ENCODE measurements at regions not wholly inside any gene's neighbourhood (a gene's known extent, or its start where the extent isn't known, plus 50 kb on each side); places are given as distances from the start of the nearest gene placed in this dataset.

- DNase-seq (ENCODE audit: low spot score) (no peak), FAIRE-seq (no peak)
These were observed 639.1 kb downstream of the BRD1 start for GRCh38 chr22:49188591-49188990.

- DNase-seq (ENCODE audit: low spot score) (no peak), FAIRE-seq (no peak)
These were observed 639.6 kb downstream of the BRD1 start for GRCh38 chr22:49188091-49188490.

DNA sequence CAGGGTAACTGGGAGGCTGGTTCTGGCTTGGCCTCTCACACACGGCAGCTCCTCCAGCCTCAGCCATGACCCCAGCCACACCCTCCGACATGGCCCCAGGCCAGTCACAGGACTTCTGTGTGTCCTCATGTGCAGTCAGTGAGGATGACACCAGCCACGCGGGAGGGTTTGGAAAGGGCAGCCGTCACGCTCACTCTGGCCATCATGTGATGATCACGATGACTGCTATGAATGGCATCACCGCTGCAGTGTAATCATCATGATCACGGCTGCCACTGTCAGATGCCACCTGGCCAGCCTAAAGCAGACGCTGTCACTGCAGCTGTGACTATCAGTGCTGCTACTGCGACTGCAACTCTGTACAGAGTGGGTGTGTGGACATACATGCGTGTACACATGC is 640.9 kb downstream of the BRD1 start:
- DNase-seq (ENCODE audit: low spot score) = no peak
- no peak for FAIRE-seq

GRCh38 chr22:49186293-49186692 is 641.4 kb downstream of the BRD1 start:
- FAIRE-seq = no peak

DNA sequence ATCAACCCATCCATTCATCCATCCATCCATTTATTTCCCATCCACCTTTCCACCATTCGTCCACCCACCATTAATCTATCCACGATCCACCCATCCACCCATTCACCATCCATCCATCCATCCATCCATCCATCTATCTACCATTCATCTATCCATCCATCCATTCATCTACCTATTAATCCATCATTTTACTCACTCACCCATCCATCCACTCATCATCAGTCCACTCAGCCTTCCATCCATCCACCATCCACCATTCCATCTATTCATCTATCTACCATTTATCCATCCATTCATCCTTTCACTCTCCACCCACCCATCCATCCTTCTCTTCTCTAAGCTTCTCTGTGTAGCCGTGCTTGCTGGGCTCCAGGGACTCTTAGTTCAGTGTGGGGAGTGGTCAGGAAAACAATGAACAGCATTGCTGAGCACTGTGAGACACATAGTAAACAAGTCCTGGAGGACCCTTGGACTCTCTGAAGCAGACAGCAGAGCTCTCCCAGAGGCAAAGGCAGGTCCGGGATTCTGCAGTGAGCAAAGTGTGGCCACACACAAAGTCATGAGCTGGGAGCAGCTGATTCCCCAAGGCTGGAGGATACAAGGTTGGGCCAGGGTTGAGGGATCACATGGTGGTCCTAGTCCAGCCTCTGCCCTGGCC is 642.2 kb downstream of the BRD1 start:
- no peak for FAIRE-seq
- DNase-seq (ENCODE audit: low spot score) = no peak

More at GRCh38 chr22:49186293-49186692, 641.4 kb downstream of the BRD1 start:
- DNase-seq (ENCODE audit: low spot score) = no peak

GRCh38 chr22:49184736-49185135 is 642.9 kb downstream of the BRD1 start:
- no peak for DNase-seq (ENCODE audit: low spot score)
- no peak for FAIRE-seq

- FAIRE-seq (no peak), DNase-seq (ENCODE audit: low spot score) (no peak)
These were observed 643.9 kb downstream of the BRD1 start for GRCh38 chr22:49183826-49184216.

- DNase-seq (ENCODE audit: low spot score) (no peak), FAIRE-seq (no peak)
These were observed 644.4 kb downstream of the BRD1 start for GRCh38 chr22:49183208-49183825.

DNA sequence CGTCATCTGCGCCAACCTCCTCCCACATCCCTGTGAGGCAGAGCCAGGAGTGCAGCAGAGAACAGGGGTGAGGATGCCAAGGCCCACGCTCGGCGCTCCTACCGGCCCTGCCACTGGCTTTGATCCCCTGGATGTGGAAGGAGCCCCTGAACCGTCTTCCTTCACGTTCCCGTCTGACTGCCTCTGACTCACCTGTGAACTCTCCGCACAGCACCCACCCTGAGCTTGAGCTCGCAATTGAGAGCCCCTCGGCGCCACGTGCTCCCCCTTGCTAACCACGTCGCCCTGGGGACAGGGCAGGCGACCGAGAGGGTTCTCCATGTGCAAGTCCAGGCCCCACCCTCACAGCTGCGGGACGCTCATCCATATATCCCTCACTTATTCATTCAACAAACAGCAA is 645.3 kb downstream of the BRD1 start:
- FAIRE-seq = no peak
- no peak for DNase-seq (ENCODE audit: low spot score)

GRCh38 chr22:49181942-49182341 is 645.7 kb downstream of the BRD1 start:
- FAIRE-seq (no peak), DNase-seq (ENCODE audit: low spot score) (no peak)

- no peak for FAIRE-seq
- DNase-seq (ENCODE audit: low spot score) = no peak
These were observed 646.2 kb downstream of the BRD1 start for GRCh38 chr22:49181431-49181830.

DNA sequence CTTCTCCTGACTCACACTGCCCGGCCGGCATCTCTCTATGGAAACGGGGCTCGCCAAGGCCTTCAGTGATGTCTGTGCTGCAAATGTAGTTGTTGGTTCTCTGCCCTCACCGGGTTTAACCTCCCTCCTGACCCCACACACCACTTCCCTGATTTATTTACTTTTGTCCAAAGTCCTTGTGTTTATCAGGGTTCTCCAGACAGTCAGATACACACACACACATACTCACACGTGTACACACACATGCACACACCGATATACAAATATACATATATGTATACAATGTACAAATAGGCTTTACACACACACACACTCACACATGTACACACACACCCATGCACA is 647.0 kb downstream of the BRD1 start:
- FAIRE-seq (no peak), DNase-seq (ENCODE audit: low spot score) (no peak)

DNA sequence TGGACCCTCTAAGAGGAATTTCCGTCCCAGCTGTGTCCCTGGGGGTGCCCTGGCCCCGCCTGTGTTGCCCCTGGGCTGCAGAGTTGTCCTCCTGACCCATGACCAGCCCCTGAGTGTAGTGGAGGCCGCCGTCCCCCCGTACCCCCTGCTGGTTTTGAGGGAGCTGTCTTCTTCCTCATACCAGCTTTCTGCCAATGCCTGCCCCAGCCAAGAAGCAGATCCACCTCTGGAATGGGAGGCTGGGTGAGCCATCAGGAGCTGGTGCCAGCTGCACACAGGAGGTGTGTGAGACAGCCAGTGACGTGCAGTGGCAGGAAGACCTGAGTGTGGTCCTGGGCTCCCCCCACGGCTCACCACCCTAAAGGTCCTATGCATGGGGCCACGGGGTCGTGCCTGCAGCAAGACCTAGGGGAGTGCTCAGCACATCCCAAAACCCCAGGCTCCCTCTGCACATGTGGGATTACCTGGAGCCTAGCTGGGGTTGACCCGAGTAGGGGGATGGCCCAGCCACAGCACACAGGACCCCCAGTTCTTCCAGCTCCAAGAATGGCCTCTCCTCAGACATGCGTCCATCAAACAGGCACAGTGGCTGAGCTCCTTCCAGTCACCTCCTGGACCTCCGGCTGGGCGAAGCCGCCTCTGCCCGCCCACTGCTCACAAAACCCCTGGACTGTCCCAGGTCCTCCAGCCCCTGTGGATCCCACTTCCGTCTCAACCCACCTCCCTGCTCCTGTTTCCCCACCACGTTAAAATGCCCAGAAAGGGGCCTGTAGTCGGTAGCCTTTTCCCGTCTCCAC is 647.6 kb downstream of the BRD1 start:
- FAIRE-seq = no peak

GRCh38 chr22:49179175-49179574 is 648.5 kb downstream of the BRD1 start:
- FAIRE-seq = no peak
- DNase-seq (ENCODE audit: low spot score) = no peak

More for the DNA sequence above, 647.6 kb downstream of the BRD1 start:
- no peak for DNase-seq (ENCODE audit: low spot score)

DNA sequence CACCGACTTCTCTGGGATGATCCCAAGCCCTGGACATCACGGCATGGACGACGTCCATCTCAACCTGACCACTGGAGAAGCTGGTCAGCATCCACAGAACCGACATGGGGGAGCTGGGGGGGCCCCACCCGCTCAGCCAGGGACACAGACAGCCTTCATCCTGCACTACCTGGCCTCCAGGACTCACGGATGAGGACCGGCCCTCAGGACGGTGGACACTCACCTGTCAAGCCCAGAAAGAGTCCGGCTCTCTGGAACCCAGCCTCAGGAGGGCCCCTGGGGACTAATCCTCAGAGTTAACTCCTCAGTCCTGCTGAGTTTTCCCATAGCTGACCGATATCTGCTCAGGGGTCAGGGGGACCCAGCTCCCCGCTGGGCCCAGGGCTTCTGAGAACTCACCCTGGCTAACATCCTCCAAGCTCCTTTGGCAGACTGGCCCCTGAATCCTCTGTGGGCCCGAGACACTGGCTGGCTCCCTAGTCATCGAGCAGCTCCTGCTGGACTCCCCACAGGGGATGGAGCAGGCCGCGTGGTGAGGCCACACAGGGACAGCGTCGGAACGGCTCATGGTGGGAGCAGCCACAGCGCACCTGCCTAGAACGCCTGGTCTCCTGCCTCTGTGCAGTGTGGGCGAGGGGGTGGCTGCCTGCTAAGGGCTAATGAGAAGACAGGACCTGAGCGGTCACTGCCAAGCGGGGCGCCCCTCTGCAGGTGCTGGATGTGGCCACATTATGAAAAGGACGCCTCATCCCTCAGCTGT is 649.2 kb downstream of the BRD1 start:
- DNase-seq (ENCODE audit: low spot score) (no peak), FAIRE-seq (no peak)

GRCh38 chr22:49177666-49178065 is 650.0 kb downstream of the BRD1 start:
- DNase-seq (ENCODE audit: low spot score) (no peak), FAIRE-seq (no peak)

DNA sequence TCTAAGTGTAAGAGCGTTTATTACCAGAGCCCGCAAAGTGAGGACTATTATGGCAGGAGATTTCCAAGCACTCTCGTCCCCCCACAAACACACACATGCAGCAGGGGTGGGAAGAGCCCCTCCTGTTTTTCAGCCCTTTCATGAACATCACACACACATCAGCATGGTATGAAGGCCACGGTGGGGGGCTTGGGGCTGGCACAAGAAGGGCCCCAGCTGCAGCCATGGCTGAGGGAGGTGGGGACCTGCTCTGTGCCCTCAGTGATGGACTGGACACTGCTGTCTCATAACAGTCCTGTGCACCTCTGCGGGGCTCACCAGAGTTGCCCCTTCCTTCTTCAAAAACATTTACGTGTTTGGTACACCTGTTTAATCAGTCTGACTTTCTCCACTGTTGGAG is 650.7 kb downstream of the BRD1 start:
- no peak for DNase-seq (ENCODE audit: low spot score)
- FAIRE-seq = no peak

DNA sequence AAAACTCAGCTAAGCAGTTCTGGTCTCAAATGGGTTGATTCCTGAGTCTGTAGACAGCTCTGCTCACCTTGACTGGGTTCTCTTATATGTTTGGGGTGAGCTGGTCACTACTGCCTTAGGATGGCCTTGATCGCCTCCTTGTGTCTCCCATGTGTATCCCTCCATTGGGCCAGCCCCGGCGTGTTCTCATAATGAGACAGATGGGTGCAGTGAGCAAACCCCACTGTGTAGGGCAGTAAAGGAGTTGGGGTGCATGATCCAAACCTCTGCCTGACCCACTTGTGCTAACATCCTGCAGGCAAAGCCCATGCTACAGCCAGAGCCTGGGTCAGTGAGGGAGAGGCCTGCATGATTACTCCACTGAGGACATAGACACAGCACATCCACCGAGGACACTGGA is 657.6 kb downstream of the BRD1 start:
- FAIRE-seq = no peak
- no peak for DNase-seq (ENCODE audit: low spot score)

DNA sequence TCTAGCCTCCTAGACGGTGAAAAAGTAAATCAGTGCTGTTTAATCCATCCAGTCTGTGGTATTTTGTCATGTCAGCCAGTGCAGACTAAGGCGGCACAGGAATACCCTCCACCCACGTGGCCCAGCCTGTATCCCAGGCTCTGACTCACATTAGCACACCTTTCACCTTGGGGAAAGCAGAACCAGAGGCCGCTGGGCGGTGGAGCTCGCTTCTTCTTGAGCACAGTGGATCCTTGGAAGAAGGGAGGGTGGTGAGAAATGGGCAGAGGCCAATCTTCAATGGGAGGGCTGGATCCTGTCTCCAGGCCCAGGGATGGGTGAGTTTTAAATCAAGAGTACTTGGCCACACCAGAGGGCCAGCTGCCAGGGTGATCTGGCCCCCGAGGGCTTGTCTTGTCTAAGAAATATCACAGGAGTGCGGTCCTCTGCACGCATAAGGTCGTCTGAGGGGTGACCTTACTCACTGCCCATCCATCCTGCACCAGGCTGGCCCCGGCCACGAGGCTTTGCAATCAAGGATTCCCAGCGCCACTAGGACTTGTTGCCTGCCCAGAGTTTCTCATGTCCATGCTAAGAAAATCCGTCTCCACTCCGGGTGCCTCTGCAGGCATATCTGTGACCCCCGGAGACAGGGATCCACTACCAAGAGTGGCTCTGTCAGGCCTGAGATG is 658.5 kb downstream of the BRD1 start:
- no peak for DNase-seq (ENCODE audit: low spot score)
- FAIRE-seq = no peak

- no peak for FAIRE-seq
- no peak for DNase-seq (ENCODE audit: low spot score)
These were observed 659.4 kb downstream of the BRD1 start for GRCh38 chr22:49168219-49168813.

GRCh38 chr22:49166746-49167145 is 660.9 kb downstream of the BRD1 start:
- no peak for FAIRE-seq
- DNase-seq (ENCODE audit: low spot score) = no peak

All from RCC 7860 (cell line).